ENCODE measurements at regions not wholly inside any gene's neighbourhood (a gene's known extent, or its start where the extent isn't known, plus 50 kb on each side); places are given as distances from the start of the nearest gene placed in this dataset.

DNA sequence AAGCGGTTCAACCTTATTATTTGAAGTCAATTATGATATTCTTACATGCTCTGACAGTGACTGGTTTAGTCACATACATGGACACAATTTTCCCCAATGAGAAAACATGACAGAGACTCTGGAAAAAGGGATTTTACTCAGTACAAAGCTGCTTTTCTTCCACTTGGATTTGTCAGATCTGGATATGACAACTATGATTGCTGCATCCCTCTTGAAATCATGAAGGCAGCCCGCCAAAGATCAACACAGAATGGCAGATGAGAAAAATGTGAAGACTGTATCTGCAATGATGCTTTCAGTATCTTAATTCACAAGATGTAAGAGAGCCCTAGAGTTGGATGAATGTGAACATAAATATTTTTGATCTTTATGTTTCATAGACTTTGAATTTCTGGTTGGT lies 439.6 kb downstream of the CDH8 start:
- DNase-seq (ENCODE audit: low read depth in 3 of 3, low spot score in 2 of 3): no peak

DNA sequence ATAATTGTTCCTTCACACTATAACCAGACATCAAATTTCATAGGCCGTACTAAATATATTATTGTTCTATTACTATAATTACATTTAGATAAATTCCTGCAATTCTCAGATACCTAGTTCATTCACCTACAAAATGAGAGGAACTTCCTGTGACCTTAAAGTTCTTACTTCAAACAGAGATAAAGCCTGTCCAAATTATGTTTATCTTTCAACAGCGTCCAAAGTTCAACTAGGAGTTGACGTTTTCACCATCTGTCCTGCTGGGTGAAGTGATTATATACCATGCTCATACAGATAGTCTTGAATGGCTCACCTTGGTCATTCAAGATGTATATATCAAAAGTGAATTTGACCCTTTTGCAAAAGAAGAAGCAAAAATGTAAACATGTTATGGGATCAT lies 440.6 kb downstream of the CDH8 start:
- DNase-seq (ENCODE audit: low read depth in 3 of 3, low spot score in 2 of 3): no peak

DNA sequence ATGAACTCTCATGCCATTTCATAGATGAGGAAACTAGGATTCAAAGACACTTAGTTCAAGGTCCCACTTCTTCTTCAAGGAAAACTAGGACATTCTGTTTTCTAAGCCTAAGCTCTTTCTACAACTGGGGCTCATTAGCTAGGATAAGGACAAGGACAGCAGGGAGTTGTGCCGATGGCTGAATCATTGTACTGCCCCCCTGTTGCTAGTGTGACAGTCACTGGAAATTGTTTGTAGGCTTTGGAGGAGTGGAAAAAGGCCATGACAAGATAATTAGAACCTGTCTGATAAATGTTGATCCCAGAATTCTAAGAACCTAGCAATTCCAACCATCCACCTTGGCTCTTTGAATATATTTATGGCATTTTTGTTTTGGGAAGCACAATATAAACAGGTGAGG lies 445.7 kb downstream of the CDH8 start:
- DNase-seq (ENCODE audit: low read depth in 3 of 3, low spot score in 2 of 3): no peak

DNA sequence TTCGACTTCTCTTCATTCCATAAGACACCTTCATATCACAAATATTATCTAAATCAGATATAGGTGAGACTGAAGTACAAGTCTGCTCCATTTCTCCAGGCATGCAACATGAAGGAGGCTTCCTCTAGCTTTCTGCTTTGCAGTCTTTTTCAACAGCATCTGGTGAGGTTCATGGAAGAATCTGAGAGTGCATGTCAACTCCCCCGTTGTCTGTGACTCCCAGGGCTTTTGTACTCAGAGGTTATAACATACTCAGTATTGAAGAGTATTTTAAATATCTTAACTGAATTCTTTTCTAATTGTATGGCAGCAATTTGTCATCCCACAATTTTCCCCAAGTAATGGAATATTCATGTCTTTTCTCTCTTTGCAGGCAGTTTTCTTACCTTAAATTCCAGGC lies 448.7 kb downstream of the CDH8 start:
- DNase-seq (ENCODE audit: low read depth in 3 of 3, low spot score in 2 of 3): no peak

DNA sequence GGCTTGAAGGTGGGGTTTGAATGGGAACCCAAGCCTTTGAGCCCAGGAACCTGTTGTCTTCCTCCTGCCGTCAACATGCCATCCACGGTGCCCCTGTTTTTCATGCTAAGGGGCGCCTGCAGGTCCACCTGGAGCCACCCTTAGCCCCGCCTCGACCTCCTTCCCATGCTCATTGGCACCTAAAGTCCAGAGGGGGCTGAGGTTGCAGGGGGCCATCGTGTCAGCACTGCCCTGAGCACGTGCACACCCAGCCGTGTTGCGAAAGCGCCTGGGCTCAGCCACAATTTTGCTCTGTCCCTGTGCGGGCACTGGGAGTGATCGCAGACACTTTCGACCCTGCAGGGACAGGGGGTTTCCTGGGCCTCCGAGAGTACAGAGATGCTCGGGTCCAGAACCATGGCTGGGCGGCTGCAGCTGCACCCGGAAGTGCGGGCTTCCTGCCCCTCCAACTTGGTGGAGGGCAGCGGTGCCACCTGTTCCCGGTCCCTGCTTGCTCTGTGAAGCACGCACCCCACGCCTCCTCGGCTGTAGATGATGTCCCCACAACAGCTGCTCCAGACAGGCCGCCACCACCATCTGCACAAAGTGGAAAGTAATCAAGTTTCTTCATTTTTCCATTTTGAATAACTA lies 454.7 kb downstream of the CDH8 start:
- DNase-seq (ENCODE audit: low read depth in 3 of 3, low spot score in 2 of 3): no peak

DNA sequence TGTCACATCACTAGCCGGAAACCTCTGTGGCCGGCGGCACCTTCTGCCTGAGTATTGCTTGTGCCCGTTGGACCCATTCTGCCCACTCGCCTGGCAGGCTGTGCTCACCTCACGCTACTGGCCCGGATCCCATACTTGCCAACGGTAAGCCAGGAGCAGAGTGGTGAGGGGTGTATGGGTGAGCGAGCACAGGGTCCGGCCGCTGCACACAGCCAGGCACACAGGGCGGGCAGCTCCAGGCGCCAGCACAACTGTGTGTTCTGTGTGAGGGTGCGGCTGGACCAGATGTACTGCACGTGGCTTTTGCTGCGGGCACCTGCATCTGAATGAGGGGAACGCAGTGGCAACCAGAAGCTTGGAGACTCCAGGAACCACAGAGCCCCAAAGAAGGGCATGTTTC lies 455.7 kb downstream of the CDH8 start:
- no peak for DNase-seq (ENCODE audit: low read depth in 3 of 3, low spot score in 2 of 3)

DNA sequence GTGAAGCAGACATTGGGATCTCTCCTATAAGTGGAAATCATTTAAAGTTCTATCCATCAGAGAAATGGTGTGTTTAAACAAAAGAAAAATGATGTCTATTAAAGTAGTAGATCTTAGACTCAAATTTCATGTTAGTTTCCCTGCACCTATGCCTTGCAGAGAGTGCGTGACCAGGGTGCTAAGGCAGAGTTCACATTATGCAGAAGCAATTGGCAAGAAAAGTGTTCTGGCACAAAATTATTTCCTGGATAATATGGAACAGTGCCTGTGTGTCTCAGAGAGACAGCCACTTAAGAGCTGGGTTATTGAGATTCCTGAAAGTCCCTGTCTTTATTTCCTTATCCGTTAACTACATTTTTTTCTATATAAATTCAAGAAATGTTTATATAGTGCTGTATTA lies 457.0 kb downstream of the CDH8 start:
- DNase-seq (ENCODE audit: low read depth in 3 of 3, low spot score in 2 of 3): no peak

DNA sequence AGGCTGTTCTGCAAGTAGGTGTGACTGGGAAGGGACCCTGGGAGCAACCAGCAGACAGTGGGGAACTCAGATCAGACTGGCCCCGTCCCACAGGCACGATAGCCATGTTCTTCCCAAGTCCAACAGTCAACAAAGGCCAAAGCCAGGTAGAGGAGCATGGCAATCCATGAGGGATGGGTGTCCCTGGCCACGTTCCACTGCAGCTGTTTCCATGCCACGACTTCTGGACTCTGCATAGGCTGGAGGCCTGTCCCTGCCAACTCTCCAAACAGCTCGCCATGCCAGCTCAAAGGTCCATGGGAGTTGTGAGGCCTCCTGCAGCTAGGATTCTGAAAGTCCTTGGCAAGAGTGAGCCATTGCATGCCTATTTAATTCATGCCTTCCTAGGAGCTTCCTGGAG lies 459.8 kb downstream of the CDH8 start:
- DNase-seq (ENCODE audit: low read depth in 3 of 3, low spot score in 2 of 3): no peak

DNA sequence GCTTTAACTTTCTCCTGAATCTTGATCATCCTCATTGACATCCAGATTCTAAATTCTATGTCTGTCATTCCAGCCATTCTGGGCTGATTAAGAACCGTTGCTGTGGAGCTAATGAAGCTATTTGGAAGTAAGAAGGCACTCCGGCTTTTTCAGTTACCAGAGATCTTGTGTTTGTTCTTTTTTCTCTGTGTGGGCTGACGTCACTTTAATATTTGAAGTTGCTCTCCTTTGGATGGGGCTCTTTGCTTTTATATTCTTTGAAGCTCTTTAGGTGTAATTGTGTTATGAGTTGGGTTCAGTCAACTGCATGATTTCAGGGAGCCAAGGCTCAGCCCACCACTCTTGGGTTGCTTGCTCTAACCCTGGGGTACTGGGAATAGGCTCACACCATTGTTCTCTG lies 460.6 kb downstream of the CDH8 start:
- DNase-seq (ENCODE audit: low read depth in 3 of 3, low spot score in 2 of 3): no peak

DNA sequence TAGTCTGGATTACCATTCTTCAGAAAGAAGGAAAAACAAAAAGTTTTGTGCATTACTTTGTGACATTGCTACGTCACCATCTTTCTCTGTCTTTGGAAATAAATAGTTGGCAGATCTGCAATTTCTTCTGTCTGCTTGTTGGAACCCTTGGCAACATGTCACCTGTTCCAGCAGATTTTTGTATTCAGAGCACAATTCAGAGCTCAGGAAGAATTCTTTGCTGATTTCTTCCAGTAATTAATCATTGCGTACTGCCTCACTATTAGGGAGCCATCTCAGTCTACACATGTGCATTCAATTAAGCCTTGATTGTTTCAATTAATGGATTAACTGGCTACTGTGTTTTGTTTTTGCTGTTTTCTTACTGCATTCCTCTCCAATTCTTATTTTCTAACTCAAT lies 467.2 kb downstream of the CDH8 start:
- no peak for DNase-seq (ENCODE audit: low read depth in 3 of 3, low spot score in 2 of 3)

DNA sequence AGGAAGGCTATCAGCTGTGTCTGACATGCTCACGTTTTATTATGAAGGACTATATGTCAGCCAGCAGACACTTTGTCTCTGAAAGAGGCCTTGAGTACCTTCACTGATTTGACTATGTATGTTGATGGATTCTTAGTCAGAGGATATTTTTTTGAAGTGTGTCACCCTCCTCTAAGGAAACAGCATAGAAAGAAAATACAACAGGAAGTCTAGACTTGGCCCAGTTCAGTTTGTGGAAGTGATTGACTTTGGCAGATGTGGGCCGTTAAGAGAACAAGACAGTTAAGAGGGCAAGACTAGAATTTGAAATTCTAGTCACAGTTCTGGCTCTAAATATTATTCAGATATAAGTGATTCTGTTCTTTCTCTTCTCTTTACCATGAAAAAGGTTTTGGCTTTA lies 471.5 kb downstream of the CDH8 start:
- no peak for DNase-seq (ENCODE audit: low read depth in 3 of 3, low spot score in 2 of 3)

DNA sequence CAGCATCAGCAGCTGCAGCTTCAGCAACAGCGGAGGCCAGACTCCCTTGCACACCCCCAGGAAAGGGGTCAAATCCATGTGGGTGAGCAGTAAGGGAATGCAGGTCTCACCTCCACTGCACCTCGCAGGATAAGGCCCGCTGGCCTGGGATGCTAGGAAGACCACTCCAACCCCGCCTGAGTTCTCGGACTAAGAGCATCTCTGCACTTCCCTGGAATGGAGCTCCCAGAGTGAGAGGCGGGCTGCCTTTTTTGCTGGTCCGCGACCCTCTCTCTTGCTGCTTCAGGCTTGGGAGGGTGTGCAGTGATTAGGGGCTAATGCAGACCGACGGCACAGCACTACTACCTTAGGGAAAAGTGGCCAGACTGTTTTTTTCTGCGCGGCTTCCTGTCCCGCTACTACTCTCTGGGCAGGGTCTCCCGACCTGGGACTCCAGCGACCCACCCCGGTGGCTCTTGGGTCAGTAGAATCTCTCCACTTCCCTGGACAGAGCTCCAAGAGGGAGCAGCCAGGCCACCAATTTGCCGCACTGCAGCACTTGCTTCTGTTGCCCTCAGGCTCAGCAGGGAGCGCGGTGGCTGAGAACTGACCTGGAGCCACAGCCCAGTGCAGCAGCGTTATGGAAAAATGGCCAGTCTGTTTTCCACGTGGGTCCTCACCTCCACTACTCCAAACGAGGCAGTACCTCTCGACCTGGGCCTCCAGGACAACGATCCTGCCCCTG lies 480.4 kb downstream of the CDH8 start:
- DNase-seq (ENCODE audit: low read depth in 3 of 3, low spot score in 2 of 3): no peak

DNA sequence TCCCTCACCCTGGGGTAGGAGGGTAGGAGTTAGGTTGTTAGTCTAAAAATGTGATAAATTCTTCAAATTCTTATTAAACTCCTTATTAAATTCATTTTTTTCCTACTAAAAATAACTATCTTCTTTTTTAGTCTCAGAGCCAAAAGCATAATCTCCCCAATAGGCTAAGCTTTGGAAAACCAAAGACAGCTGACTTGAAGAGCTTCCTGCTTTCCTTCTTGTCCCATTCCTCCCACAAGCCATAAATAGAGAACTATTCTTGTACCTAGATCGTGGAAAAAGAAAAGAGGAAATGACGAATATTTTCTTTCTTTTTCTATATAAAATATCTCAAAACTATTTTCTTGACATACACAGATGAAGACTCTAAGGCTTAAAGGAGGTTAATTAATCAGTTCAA lies 486.9 kb downstream of the CDH8 start:
- no peak for DNase-seq (ENCODE audit: low read depth in 3 of 3, low spot score in 2 of 3)

DNA sequence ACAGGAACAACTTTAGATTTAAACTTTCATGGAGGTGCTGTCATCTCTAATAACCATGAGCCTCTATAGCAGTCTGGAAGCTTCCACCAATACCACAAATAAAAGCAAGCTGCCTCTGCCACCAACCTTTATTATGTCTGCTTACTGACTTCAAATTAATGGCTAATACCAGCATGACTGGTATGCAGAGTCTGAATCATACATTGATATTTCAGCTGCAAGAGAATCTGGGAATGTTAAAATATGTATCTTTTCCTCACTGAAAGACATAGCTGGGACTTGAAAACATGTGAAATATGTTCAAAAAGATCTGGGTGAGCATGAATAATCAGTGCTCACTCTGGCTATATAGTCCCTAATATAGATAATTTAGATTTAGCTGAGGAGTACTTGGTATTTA lies 488.6 kb downstream of the CDH8 start:
- DNase-seq (ENCODE audit: low read depth in 3 of 3, low spot score in 2 of 3): no peak

DNA sequence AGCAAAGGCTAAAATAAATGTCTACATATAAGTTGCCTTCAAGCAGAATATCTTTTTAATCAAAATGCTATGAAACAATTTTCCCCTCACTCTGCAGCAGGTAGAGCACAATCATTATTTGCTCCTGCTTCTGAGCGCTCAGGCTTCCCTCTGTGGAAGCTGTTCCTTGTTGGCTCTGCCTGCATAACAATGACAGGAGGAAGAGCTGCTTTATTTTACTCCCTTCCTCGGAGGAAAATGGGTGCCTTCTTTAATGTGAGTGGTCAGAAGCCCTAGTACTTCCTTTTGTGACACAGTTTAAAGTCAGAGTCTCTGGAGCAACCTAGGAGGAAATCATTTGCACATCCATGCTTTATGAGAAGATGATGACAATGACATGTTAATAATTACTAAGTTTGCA lies 492.1 kb downstream of the CDH8 start:
- no peak for DNase-seq (ENCODE audit: low read depth in 3 of 3, low spot score in 2 of 3)

DNA sequence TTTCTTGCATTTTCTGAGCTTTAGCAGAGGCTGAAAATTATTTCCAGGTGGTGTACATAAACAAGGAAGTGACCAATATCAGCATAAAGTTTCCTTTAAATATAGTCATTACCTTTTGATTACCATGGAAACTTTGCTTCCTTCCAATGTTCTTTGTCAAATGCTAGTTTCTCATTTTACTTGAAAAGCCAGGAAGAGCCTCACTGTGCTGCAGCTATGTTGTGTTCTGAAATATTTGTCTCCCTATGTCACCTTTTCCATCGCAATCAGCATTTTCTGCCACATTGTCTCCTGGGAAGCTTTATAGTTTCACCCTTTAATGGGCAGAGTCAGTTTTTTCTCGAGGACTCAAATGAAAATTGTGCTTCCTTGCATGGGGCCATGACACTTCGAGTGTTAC lies 496.0 kb downstream of the CDH8 start:
- no peak for DNase-seq (ENCODE audit: low read depth in 3 of 3, low spot score in 2 of 3)

DNA sequence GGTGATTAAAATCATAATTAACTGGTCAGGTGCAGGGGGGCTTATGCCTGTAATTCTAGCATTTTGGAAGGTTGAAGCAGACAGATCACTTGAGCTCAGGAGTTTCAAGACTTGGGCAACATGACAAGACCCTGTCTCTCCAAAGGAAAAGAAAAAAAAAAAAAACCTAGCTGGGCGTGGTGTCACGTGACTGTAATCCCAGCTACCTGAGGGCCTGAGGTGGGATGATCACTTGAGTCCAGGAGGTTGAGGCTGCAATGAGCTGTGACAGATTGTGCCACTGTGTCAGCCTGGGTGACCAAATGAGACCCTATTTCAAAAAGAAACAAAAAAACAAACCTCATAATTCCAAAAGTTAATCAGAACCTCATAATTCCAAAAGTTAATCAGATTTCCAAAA lies 505.5 kb downstream of the CDH8 start:
- DNase-seq (ENCODE audit: low read depth in 3 of 3, low spot score in 2 of 3): no peak

DNA sequence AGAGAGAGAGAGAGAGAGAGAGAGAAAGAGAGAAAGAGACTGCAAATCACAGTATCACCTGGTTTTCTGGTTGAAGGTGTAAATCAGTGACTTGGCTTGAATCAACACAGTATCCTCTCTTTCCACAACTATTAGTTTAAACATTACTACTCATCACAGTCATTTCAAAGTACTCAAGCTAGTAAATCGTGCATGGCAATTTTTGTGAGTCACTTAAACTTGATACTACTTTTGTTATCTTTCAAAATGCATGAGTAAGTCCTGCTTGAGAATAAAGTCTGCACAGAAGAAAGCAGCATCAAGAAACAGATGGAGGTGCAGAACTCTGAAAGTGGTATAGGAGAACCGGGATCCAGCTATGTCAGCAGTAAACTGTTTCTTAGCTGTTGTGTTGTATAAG lies 535.4 kb downstream of the CDH8 start:
- no peak for DNase-seq (ENCODE audit: low read depth in 3 of 3, low spot score in 2 of 3)

DNA sequence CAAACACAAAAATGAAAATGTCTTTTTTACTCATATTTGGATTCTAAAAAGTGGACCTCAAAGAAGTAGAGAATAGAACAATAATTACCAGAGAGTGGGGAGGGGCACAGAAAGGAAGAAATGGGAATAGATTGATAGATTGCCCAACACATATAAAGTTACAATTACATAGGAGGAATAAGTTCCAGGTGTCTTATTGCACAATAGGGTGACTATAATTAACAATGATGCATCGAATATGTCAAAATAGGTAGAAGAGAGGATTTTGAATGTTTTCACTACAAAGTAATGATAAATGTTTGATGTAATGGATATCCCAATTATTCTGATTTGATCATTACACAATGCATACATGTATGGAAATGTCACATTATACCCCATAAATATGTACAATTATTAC lies 556.0 kb downstream of the CDH8 start:
- DNase-seq (ENCODE audit: low read depth in 3 of 3, low spot score in 2 of 3): no peak

DNA sequence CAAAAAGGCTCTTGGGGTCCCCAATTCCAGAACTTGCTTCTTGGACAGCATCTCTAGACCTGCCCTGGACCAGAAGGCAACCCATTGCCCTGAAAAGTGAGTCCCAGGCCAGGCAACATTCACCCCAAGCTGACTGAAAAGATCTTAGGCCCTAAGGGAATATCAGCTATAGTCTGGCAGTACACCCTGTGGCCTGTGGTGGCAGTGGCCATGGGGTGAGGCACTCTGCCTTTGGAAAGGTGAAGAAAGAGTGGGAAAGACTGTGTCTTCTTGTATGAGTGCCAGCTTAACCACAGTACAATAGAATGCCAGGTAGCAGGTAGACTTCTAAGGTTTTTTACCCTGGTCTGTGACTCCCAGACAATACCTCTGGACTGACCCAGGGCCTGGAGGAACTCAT lies 564.5 kb downstream of the CDH8 start:
- no peak for DNase-seq (ENCODE audit: low read depth in 3 of 3, low spot score in 2 of 3)

DNA sequence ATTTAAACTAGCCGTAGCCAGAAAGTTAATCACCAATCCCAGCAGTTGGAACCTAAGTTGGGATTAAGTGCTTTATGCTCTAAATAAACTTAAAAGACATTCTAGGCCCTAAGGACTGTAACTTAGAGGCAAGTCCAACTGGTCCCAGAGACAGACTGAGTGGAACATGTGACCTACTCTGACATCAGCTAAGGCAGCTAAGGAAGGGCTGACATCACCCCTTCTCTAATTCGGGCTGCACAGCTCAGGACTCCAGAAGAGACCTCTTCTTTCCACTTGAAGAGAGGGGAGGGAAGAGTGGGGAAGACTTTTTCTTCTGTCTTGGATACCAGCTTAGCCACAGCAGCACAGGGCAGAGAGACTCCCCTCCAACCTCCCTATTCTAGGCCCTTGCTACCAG lies 565.2 kb downstream of the CDH8 start:
- no peak for DNase-seq (ENCODE audit: low read depth in 3 of 3, low spot score in 2 of 3)

DNA sequence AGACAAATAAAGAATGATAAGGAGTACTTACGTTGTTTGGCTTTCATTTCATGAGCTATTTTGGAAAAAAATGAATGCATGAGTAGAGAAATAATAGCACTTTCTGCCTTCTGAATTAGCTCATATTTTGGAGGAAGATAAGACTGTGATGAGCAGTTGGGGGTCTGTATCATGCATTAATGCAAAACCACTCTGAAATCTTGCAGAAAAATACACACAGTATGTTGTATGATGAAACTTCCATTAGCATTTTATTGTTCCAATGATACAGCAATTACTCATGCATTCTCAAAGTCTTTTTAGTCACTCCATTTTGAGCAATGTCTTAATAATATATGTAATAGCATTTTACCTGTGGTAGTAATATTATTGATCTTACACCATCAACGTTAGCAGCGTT lies 571.0 kb downstream of the CDH8 start:
- DNase-seq (ENCODE audit: low read depth in 3 of 3, low spot score in 2 of 3): no peak

DNA sequence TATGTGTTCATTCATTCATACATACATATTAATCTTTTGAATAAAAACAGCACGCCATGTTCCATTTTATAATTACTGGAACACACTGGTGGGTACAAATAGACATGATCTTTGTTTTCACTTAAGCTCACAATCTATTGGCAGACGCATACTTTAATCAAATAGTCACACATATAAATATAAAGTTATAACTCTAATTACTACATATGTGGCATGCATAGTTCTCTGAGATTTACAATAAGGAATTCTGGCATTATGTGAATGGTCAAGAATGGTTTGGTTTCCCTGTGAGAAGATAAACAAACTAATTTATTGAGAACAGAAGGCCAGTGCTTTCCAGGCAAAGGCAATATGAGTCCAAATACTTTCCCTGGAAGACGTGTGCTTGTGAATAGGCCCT lies 576.2 kb downstream of the CDH8 start:
- DNase-seq (ENCODE audit: low read depth in 3 of 3, low spot score in 2 of 3): no peak

All from right renal cortex interstitium (tissue), 3 donors.